GM12878 (cell line): ENCODE measurements at regions not wholly inside any gene's neighbourhood (a gene's known extent, or its start where the extent isn't known, plus 50 kb on each side); places are given as distances from the start of the nearest gene placed in this dataset.

Source experiments
- CEBPB ChIP-seq, 2 experiments: fragments of 150-350 bp in 1 of 2; IDR thresholded peaks; 2 replicates each; pipeline ENCODE4 v1.6.1; 2012 to 2014; ENCODE audit warnings: low read depth in 2 of 2, low read length in 2 of 2, borderline replicate concordance in 1 of 2, inconsistent platforms in 1 of 2
- CHD2 ChIP-seq: IDR thresholded peaks from 2 replicates; pipeline ENCODE4 v1.6.1; 2011; ENCODE audit warnings: low read depth, low read length, improper control_type of control experiment, borderline replicate concordance
- CTCF ChIP-seq, 3 experiments: IDR thresholded peaks in 2 of 3; conservative IDR thresholded peaks in 1 of 3; 2 replicates each; pipeline ENCODE4 v1.5.1; 2011; ENCODE audit warnings: low read depth in 3 of 3, low read length in 3 of 3, mild to moderate bottlenecking in 3 of 3, control low read depth in 2 of 3, moderate library complexity in 2 of 3, inconsistent platforms in 1 of 3, mixed read lengths in 1 of 3; ENCODE audit not compliant: control insufficient read depth in 2 of 3, insufficient read depth in 1 of 3; ENCODE audit errors: extremely low read depth in 1 of 3
- EZH2 ChIP-seq: IDR thresholded peaks from 2 replicates; pipeline ENCODE4 v1.6.1; 2012; ENCODE audit warnings: low read depth, mild to moderate bottlenecking, control low read depth, inconsistent platforms, low read length, borderline replicate concordance; ENCODE audit not compliant: control insufficient read depth
- IRF3 ChIP-seq: fragments of 450-650 bp; IDR thresholded peaks from 2 replicates; pipeline ENCODE4 v1.6.1; 2014; ENCODE audit warnings: mild to moderate bottlenecking
- NR2F1 ChIP-seq: fragments of 450-650 bp; conservative IDR thresholded peaks from 2 replicates; pipeline ENCODE4 v1.6.1; 2017; ENCODE audit warnings: mild to moderate bottlenecking
- POLR2A ChIP-seq: IDR thresholded peaks from 2 replicates; pipeline ENCODE4 v1.6.1; 2011; ENCODE audit warnings: low read depth, mild to moderate bottlenecking, low read length
- REST ChIP-seq: IDR thresholded peaks from 2 replicates; pipeline ENCODE4 v1.6.1; 2012; ENCODE audit warnings: mild to moderate bottlenecking, low read depth, low read length
- STAT3 ChIP-seq: IDR thresholded peaks from 2 replicates; pipeline ENCODE4 v1.6.1; 2011; ENCODE audit warnings: low read depth, low read length, improper control_type of control experiment
- TAF1 ChIP-seq: IDR thresholded peaks from 2 replicates; pipeline ENCODE4 v1.6.1; 2011; ENCODE audit warnings: mild to moderate bottlenecking, low read depth, low read length, borderline replicate concordance
- ZBTB11 ChIP-seq: fragments of 450-650 bp; formaldehyde crosslinking; IDR thresholded peaks from 2 replicates; pipeline ENCODE4 v1.5.0; 2022; ENCODE audit warnings: mild to moderate bottlenecking, missing genetic modification characterization

GRCh38 chr5:13358342-13358741 lies 586.1 kb downstream of the DNAH5 start:
- no peak for TF ChIP-seq CHD2
- no peak for TF ChIP-seq CTCF (IDR thresholded peaks at IDR 0.05 in 2 of 3, conservative IDR thresholded peaks at IDR 0.05 in 1 of 3; ENCODE audit: control insufficient read depth in 2 of 3, extremely low read depth in 1 of 3, insufficient read depth in 1 of 3, low read depth in 3 of 3, low read length in 3 of 3)
- no peak for TF ChIP-seq TAF1
- TF ChIP-seq CEBPB (IDR thresholded peaks at IDR 0.05; ENCODE audit: borderline replicate concordance in 1 of 2, low read depth in 2 of 2, low read length in 2 of 2), result no peak
- TF ChIP-seq STAT3, result no peak
- no peak for TF ChIP-seq ZBTB11 (CRISPR knock-in tag)
- no peak for TF ChIP-seq REST
- no peak for TF ChIP-seq NR2F1
- no peak for TF ChIP-seq IRF3
- no peak for TF ChIP-seq POLR2A
- TF ChIP-seq EZH2, result no peak
